SH-SY5Y (cell line): ENCODE measurements at regions not wholly inside any gene's neighbourhood (a gene's known extent, or its start where the extent isn't known, plus 50 kb on each side); places are given as distances from the start of the nearest gene placed in this dataset.

Experiments
- GATA2 ChIP-seq: IDR thresholded peaks from 2 replicates; pipeline ENCODE4 v1.6.1; 2011; ENCODE audit warnings: mild to moderate bottlenecking, low read depth, low read length
- GATA3 ChIP-seq: IDR thresholded peaks from 2 replicates; pipeline ENCODE4 v1.6.1; 2011; ENCODE audit warnings: low read depth, mild to moderate bottlenecking, low read length, moderate library complexity

DNA sequence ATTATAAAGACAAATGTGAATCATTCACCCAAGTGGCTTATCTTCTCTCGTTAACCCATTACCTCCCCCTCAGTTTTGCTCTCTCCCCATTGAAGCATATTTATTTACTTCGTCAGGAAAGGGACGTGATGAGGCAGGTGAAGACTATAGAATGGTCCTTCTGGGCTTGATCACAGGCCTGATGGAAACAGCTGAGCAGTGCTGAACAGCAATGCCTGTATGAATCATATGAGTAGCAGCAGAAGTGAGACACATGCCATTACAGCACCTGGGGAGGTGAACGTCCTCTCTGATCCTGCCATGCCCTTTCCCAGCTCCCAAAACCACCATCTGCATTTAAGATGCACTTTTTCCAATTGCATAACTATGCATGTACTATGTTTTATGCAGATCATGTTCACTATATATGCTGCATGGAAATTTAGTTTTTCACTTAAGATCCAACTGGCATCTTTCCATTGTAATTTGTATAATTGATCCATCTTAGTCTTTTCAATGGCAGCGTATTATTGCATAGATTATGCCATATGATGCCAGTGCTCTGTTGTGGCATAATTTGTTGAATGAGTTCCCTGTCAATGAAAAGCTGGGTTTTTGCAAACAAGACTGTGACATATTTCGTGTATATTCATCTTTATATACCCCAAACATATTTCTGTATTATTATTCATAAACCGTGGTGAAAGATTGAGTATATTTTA is 105.3 kb downstream of the CXCL12 start:
- TF ChIP-seq GATA3 (no peak), GATA2 (no peak)
